HG03025 (cell line): ENCODE measurements at regions not wholly inside any gene's neighbourhood (a gene's known extent, or its start where the extent isn't known, plus 50 kb on each side); places are given as distances from the start of the nearest gene placed in this dataset.

ENCODE experiments used
- ATAC-seq: cut with Tn5 transposase; IDR thresholded peaks from one replicate; pipeline ENCODE4 v1.9.1; 2021; ENCODE audit warnings: mild to moderate bottlenecking, moderate library complexity; ENCODE audit not compliant: unreplicated experiment, low FRiP score

GRCh38 chr6:114523508-114523907 lies 180.7 kb upstream of the HS3ST5 start:
- ATAC-seq: no peak

- ATAC-seq: no peak
Observed at GRCh38 chr6:114521926-114522325, 179.1 kb upstream of the HS3ST5 start.

GRCh38 chr6:114520976-114521375 lies 178.2 kb upstream of the HS3ST5 start:
- ATAC-seq: no peak

GRCh38 chr6:114514170-114514569 lies 171.3 kb upstream of the HS3ST5 start:
- no peak for ATAC-seq

- no peak for ATAC-seq
Observed at GRCh38 chr6:114471450-114471849, 128.6 kb upstream of the HS3ST5 start.

- no peak for ATAC-seq
Observed at GRCh38 chr6:114467931-114468330, 125.1 kb upstream of the HS3ST5 start.

- no peak for ATAC-seq
Observed at GRCh38 chr6:114465511-114465910, 122.7 kb upstream of the HS3ST5 start.

GRCh38 chr6:114453737-114454276 lies 111.0 kb upstream of the HS3ST5 start:
- no peak for ATAC-seq

- ATAC-seq: no peak
Observed at GRCh38 chr6:114452785-114453401, 110.1 kb upstream of the HS3ST5 start.

- no peak for ATAC-seq
Observed at GRCh38 chr6:114450631-114451030, 107.8 kb upstream of the HS3ST5 start.

GRCh38 chr6:114449659-114450058 lies 106.8 kb upstream of the HS3ST5 start:
- ATAC-seq: no peak

- no peak for ATAC-seq
Observed at GRCh38 chr6:114446342-114446741, 103.5 kb upstream of the HS3ST5 start.

- no peak for ATAC-seq
Observed at GRCh38 chr6:114445846-114446245, 103.0 kb upstream of the HS3ST5 start.

- no peak for ATAC-seq
Observed at GRCh38 chr6:114439411-114439810, 96.6 kb upstream of the HS3ST5 start.

GRCh38 chr6:114437235-114437634 lies 94.4 kb upstream of the HS3ST5 start:
- no peak for ATAC-seq

- ATAC-seq: no peak
Observed at GRCh38 chr6:114436691-114437090, 93.9 kb upstream of the HS3ST5 start.

- ATAC-seq: no peak
Observed at GRCh38 chr6:114435985-114436384, 93.2 kb upstream of the HS3ST5 start.

- no peak for ATAC-seq
Observed at GRCh38 chr6:114432400-114432799, 89.6 kb upstream of the HS3ST5 start.

- no peak for ATAC-seq
Observed at GRCh38 chr6:114431641-114432040, 88.8 kb upstream of the HS3ST5 start.

- ATAC-seq: no peak
Observed at GRCh38 chr6:114430534-114431124, 87.8 kb upstream of the HS3ST5 start.

- no peak for ATAC-seq
Observed at GRCh38 chr6:114428341-114428740, 85.5 kb upstream of the HS3ST5 start.

GRCh38 chr6:114421199-114421598 lies 78.4 kb upstream of the HS3ST5 start:
- no peak for ATAC-seq
